ENCODE measurements at regions not wholly inside any gene's neighbourhood (a gene's known extent, or its start where the extent isn't known, plus 50 kb on each side); places are given as distances from the start of the nearest gene placed in this dataset.

DNA sequence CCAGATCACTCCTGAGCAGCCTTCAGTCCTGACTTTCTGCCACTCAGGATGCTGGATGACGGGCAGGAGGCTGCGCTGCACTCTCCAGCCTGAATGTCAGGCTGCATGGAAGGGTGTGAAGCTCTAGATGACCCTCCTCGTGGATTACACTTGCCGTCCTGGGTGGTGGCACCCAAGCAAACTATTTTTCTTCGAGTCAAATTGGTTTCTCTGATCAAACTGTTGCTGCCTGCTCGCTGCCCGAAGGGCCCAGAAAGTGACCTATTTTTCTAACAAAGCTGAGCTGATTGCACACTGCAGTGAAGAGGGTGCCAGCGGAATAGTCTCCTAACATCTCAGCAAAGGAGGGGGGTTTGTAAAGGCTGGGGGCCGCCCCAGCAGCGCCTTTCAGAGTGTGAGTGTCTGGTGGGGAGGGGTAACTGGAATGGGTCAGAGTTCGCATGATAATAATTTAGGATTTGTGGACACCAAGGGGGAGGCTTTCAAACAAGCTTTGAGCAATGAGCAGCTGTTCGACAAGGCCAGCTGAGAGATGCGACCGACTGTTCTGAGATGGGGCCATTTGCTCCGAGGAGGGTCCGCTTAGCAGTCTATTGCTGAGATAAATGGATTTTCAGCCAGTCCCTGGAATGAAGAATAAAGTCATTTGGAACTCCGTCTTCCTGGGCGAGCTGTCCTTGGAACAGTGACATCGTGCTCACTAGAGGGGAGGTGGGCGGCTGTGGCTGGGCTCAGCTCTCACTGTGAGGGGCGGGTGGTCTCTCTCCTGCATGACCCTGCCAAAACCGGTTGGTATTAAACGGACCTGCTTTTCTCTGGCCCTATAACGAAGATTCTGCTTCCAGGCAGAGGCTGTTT, 537.6 kb downstream of the BRD1 start:
- no peak overlapping the region for H3K4me3 ChIP-seq (replicated peaks in 1 of 2; ENCODE audit: low read depth in 1 of 2, low read length in 2 of 2)
- DNase-seq (ENCODE audit: low read depth, low spot score) (no peak), ATAC-seq (no peak)
- ChIA-PET POLR2A (no interaction called here), RAD21 (ENCODE audit: low non-redundant PET in 1 of 2, low total read pairs in 2 of 2, uncharacterized antibody in 2 of 2, unreplicated experiment in 2 of 2) (interaction anchor here in 1 of 2 experiments (0.5 kb wide), 1 partner anchor 287 kb away, joined by 3 read pairs; no protein-coding TSS in a partner anchor), CTCF (interaction anchor here (1.2 kb wide), 1 partner anchor 15 kb away, joined by 3 read pairs; no protein-coding TSS in a partner anchor)
- H3K9ac ChIP-seq (ENCODE audit: low read length), result no peak overlapping the region
- no peak for TF ChIP-seq YY1 (IDR thresholded peaks at IDR 0.05; ENCODE audit: extremely low read depth, insufficient replicate concordance, low read depth, low read length)
- TF ChIP-seq, protein P1, sequence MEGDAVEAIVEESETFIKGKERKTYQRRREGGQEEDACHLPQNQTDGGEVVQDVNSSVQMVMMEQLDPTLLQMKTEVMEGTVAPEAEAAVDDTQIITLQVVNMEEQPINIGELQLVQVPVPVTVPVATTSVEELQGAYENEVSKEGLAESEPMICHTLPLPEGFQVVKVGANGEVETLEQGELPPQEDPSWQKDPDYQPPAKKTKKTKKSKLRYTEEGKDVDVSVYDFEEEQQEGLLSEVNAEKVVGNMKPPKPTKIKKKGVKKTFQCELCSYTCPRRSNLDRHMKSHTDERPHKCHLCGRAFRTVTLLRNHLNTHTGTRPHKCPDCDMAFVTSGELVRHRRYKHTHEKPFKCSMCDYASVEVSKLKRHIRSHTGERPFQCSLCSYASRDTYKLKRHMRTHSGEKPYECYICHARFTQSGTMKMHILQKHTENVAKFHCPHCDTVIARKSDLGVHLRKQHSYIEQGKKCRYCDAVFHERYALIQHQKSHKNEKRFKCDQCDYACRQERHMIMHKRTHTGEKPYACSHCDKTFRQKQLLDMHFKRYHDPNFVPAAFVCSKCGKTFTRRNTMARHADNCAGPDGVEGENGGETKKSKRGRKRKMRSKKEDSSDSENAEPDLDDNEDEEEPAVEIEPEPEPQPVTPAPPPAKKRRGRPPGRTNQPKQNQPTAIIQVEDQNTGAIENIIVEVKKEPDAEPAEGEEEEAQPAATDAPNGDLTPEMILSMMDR (IDR thresholded peaks at IDR 0.05 in 2 of 3, conservative IDR thresholded peaks at IDR 0.05 in 1 of 3; ENCODE audit: borderline replicate concordance in 1 of 3, insufficient read depth in 1 of 3, low read depth in 2 of 3, low read length in 2 of 3), result no peak
- TF ChIP-seq POLR2AphosphoS5 (IDR thresholded peaks at IDR 0.05; ENCODE audit: low read depth, low read length), result no peak
- TF ChIP-seq CEBPB (IDR thresholded peaks at IDR 0.05; ENCODE audit: low read depth), result no peak
- no peak for TF ChIP-seq FOSL1 (IDR thresholded peaks at IDR 0.05; ENCODE audit: low read depth)
- TF ChIP-seq, protein P2, sequence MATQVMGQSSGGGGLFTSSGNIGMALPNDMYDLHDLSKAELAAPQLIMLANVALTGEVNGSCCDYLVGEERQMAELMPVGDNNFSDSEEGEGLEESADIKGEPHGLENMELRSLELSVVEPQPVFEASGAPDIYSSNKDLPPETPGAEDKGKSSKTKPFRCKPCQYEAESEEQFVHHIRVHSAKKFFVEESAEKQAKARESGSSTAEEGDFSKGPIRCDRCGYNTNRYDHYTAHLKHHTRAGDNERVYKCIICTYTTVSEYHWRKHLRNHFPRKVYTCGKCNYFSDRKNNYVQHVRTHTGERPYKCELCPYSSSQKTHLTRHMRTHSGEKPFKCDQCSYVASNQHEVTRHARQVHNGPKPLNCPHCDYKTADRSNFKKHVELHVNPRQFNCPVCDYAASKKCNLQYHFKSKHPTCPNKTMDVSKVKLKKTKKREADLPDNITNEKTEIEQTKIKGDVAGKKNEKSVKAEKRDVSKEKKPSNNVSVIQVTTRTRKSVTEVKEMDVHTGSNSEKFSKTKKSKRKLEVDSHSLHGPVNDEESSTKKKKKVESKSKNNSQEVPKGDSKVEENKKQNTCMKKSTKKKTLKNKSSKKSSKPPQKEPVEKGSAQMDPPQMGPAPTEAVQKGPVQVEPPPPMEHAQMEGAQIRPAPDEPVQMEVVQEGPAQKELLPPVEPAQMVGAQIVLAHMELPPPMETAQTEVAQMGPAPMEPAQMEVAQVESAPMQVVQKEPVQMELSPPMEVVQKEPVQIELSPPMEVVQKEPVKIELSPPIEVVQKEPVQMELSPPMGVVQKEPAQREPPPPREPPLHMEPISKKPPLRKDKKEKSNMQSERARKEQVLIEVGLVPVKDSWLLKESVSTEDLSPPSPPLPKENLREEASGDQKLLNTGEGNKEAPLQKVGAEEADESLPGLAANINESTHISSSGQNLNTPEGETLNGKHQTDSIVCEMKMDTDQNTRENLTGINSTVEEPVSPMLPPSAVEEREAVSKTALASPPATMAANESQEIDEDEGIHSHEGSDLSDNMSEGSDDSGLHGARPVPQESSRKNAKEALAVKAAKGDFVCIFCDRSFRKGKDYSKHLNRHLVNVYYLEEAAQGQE (IDR thresholded peaks at IDR 0.05; ENCODE audit: low read depth), result no peak
- TF ChIP-seq RAD21 (IDR thresholded peaks at IDR 0.05; ENCODE audit: low read depth), result no peak
- no peak for TF ChIP-seq MAX (IDR thresholded peaks at IDR 0.05)
- no peak for TF ChIP-seq ZFX (IDR thresholded peaks at IDR 0.05)
- no peak for TF ChIP-seq CBX3 (IDR thresholded peaks at IDR 0.05; ENCODE audit: low read depth)
- TF ChIP-seq TCF7L2 (IDR thresholded peaks at IDR 0.05; ENCODE audit: borderline replicate concordance, extremely low read depth, insufficient read depth, insufficient read length), result no peak
- TF ChIP-seq POLR2A (IDR thresholded peaks at IDR 0.05; ENCODE audit: borderline replicate concordance, extremely low read depth, insufficient read depth, insufficient read length), result no peak
- no peak for TF ChIP-seq EZH2 (IDR thresholded peaks at IDR 0.05)
- no peak for TF ChIP-seq EZH2phosphoT487 (IDR thresholded peaks at IDR 0.05; ENCODE audit: borderline replicate concordance)
- no peak for TF ChIP-seq JUND (IDR thresholded peaks at IDR 0.05)
- no TSS peak for BruUV-seq (replicated peaks)
- H3K36me3 ChIP-seq (ENCODE audit: control insufficient read depth in 1 of 2, insufficient read depth in 2 of 2, low read length in 2 of 2), result no peaks in the 10 kb centered on the region
- H3K9me3 ChIP-seq (ENCODE audit: control insufficient read depth in 1 of 2, insufficient read depth in 1 of 2, low read depth in 1 of 2, low read length in 2 of 2), result peaks cover 0 to 4% of the 10 kb centered on the region in 2 experiments; a peak in 1 of 4 replicates
- H3K9me2 ChIP-seq (ENCODE audit: insufficient read depth), result no peaks in the 10 kb centered on the region
- H4K20me1 ChIP-seq (ENCODE audit: insufficient read depth), result no peaks in the 10 kb centered on the region
- intact Hi-C loops (cut with micrococcal nuclease), result no loop called here
- H2AFZ ChIP-seq (ENCODE audit: low read depth, low read length, poor library complexity, severe bottlenecking), result no peak overlapping the region
- H3K4me2 ChIP-seq (ENCODE audit: low read length), result no peak overlapping the region
- peaks cover 0 to 5% of the 10 kb centered on the region in 2 experiments; a peak in 1 of 4 replicates for H3K4me1 ChIP-seq (ENCODE audit: control insufficient read depth in 1 of 2, insufficient read depth in 2 of 2, low read length in 2 of 2)
- H3K79me2 ChIP-seq (ENCODE audit: insufficient read depth, low read length), result no peaks in the 10 kb centered on the region
- H3K27me3 ChIP-seq (ENCODE audit: insufficient read depth, low read length), result peaks cover 52% of the 10 kb centered on the region
- no peak overlapping the region for H3K27ac ChIP-seq (ENCODE audit: low read depth, low read length)
